ENCODE measurements at regions not wholly inside any gene's neighbourhood (a gene's known extent, or its start where the extent isn't known, plus 50 kb on each side); places are given as distances from the start of the nearest gene placed in this dataset.
A peak's percentile ranks its signal among the peaks of the same experiment; 100 is the strongest.
"Not testable (repeated sequence)": the region's sequence is repeated elsewhere in the genome, so short reads cannot be mapped to it uniquely, and the experiment has no call there.

DNA sequence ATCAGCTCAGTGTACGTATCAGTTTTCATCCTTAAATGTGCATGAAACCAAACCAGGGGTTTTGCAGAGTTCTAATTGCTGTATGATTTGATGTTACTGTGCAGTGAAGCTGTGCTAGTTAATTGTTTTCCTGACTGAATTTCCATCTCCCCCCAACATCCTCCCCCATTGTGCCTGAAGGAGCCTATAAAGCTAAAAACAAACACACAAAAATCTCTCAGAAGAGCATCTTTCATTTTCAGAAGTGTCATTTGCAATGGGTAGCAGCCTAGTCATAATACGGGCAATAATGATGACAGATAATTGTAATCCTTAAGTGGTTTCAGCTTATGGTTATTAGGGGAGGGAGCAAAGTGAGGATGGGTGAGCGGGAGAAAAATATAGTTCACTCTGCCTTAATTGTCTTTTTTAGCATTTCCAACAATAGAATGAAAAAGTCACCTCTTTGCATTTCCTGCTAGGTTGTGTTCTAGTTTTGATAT, 207.9 kb upstream of the TBL1XR1 start:
- peak; percentile 64 for DNase-seq

DNA sequence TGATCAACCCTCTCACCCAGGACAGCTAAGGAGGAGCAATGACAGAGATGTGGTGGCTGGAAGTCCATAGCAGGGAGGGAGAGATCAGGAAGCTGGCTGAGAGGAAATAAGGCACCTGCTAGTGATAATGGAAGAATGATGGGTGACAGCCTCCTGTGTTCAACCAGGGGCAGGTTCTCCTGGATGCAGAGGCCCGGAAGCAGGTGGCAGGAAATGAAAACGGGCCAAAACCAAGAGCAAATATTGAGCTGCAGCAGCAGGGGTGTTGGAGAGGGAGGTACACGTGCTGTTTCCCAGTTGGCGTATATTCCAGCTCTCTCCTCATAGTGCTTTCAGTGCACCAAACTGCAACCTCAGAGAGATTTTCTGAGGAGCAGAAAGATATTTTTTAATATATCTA, 213.4 kb upstream of the TBL1XR1 start:
- peak; percentile 96 for DNase-seq

DNA sequence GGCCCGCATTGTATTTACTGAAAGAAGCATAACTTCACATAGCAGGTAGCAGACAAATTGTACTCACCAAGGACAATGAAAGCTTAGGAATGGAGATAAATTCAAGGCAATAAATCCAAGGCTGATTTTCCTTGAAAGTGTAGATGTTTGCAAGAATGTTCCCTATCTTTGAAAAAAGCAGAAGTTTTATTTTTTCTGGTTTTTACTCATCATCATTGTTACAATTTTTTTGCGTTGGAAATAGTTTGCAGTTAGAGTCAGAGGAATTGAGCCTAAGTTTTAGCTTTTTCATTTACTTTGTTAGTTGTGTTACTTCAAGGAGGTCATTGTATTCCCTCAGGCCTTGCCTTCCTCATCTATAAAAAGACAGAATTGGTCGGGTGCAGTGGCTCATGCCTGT, 213.9 kb upstream of the TBL1XR1 start:
- no peak for DNase-seq

DNA sequence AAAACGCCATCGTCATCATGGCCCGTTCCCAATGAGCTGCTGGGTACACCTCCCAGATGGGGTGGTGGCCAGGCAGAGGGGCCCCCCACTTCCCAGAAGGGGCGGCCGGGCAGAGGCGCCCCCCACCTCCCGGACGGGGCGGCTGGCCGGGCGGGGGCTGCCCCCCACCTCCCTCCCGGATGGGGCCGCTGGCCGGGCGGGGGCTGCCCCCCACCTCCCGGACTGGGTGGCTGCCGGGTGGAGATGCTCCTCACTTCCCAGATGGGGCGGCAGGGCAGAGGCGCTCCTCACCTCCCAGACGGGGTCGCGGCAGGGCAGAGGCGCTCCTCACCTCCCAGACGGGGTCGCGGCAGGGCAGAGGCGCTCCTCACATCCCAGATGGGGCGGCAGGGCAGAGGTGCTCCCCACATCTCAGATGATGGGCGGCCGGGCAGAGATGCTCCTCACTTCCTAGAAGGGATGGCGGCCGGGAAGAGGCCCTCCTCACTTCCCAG, 215.4 kb upstream of the TBL1XR1 start:
- DNase-seq, result not testable (repeated sequence)

DNA sequence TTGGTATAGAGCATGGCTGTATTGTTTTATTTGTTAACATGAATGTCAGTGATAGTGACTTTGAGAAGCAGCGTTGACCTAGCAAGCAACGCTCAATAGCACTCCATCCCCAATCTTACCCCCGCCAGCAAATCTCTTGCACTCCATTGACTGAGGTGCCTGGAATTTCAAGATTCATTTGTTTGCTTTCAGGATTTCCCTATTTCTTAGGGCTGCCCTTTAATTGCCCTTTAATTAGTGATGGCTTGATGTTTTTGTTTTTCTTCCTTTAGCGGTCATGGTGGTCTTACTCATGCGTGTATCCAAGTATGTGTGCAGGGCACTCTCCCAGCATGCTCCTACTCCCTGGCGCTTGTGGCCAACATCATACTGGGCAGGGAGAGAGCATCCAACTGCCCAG, 216.8 kb upstream of the TBL1XR1 start:
- no peak for DNase-seq

DNA sequence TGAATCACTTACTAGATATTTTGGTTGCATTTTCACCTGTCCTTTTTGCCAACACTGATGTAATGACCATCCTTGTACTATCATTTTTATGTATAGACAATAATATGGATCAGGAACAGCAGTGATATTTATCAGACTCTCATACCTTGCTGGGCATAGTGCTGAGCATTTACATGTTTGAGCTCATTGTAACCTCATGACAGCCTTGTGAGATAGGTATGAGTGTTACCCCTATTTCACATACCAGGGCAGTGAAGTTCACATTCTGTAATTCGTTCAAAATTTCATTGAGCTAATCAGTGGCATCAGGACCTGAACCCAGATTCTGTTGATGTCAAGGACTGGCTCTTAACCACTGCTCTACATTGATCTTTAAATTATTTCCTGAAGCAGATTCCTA, 221.5 kb upstream of the TBL1XR1 start:
- DNase-seq, result no peak

DNA sequence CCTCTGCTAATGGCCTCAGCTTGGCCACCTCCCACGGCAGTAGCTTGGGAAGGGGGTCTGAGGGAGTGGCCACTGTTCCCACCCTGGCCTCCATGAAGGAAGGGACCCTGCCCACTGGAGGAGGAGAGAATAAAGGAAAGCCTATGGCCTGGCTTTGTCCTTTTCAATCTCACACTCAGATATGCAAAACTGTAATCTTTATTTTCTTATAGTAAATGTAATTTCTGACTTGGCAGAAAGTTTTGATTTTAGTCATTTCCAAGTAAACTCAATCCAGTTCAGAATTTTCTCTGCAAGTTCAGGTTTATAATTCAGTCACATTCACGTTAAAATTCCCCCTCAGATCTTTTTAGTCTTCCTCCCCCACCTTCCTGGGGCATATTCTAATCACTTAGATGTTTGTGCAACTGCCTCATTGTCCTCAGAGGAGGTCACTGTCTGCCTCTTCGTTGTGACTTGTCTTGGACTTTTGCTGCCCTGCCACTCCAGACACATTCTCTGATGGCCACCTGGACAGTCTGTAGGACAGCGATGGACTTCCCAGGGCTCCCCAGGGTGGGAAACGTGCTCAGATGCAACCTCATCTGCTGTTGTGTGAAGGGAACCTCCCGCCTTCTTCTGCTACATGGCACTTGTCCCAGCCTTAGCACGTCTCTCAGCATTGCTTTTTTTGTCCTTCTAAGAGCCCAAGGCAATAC, 222.8 kb upstream of the TBL1XR1 start:
- no peak for DNase-seq

DNA sequence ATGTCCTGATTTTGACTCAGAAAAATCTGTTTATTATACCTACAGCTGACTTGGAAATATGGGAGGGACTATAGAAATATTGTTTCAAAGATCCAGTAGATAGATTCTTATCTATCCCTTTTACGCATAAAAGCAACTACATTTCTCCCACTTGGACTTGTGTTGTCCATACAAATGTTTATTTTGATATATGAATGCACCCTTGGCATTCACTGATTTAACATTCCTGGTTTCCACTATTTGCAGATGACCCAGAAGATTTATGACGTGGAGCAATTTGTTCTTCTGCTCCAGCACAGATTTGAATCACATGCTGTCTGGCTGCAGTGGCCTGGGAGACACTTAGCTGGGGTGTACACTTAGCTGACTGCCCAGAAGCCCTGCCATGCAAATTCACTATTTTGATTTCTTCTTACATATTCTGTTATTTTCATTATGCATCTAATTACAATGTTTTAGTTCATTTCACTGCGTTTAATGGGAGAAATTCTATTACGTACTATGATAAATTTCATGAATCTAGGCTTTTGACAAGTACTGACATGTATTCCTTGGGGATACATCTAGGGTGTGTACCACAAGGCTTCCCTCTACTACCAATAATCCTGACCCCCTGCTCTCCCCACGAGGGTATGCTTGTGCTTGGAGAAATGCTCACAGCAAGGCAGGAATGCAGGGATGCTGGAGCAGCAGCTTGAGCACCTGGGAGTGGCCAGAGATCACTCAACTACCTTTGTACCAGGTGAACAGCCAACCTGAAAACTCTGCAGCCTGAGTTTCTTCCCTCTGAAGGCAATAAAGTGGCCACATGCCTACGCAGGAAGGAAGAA, 223.6 kb upstream of the TBL1XR1 start:
- no peak for DNase-seq

DNA sequence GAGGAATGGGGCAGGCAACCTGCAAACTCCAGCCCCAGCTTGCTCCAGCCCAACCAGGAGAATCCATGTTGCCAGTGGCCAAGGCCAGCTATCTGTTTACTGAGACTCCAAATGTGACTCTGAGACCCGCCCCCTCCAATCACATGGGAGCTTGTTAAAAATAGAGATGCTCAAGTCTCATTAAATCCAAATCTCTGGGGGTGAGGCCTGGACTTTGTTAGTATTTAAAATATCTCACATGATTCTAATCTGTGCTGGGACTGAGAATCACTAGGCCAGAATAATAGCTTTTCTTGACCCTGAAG, 224.2 kb upstream of the TBL1XR1 start:
- DNase-seq, result no peak

DNA sequence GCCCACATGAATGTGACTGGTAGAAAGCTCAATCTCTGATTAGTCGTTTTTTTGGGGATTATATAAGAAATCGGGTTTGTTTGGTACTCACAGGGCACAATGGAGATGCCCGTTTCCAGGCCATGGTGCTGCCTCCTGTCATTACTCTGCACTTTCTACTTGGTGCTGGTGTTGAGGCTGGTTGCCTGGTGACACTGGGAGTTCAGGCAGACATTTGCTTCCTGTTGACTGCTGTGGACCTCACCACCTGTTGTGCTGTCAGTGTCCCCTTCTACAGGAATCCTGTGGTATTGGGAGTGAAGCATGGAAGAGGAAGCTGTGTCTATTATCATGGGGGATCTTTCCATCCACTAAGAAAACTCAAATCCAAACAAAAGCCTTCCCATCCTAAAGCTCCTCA, 227.2 kb upstream of the TBL1XR1 start:
- DNase-seq, result no peak

DNA sequence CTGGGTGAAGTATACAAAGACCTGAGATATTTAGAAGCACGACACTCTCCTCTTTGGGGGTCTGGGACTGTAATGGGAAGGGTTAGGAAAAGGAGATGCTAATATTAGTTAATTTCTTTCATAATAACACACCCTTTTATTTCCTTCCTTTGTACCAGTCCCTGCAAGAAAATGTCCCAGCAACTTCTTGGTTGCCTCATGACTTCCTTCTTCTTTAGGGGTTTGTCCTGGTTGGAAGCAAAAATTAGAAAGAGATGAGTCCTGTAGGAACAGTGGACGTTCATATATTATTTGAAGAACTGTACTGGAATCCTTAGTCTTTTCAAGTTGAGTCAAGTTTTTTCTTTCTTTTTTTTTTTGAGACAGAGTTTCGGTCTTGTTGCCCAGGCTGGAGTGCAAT, 227.8 kb upstream of the TBL1XR1 start:
- DNase-seq, result no peak

DNA sequence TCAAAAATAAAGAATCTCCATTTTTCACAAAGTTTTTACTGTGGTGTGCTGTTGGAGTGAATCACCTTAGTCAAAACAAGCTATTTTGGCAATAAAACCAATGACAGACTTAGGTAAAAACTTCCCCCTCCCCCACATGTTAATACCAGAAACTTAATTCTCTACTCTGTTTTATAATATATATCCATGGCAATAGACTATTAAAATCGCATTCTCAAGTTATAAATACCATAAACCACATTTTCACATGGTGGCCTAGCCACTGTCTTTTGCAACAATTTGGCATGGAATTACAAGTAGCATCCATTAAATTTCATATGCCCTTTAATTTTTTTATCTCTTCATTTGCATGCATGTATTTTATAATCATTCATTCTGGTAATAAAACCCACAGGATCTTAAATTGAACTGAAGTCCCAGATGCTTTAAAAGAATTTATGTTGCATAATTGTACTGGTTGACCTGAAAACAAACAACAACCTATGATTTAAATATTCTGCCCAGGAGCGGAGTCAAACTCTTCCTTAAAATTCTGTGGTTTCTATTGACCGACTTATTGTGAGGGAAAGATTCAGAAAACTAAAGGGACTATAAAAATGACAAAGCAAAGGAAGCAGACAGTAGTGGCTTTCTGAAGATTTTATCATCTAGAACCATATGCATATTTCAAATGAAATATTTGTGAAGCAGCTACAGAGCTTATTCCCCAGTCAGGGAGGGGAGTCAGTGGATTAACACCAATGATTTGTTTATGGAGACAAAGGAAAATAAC, 229.0 kb upstream of the TBL1XR1 start:
- no peak for DNase-seq

DNA sequence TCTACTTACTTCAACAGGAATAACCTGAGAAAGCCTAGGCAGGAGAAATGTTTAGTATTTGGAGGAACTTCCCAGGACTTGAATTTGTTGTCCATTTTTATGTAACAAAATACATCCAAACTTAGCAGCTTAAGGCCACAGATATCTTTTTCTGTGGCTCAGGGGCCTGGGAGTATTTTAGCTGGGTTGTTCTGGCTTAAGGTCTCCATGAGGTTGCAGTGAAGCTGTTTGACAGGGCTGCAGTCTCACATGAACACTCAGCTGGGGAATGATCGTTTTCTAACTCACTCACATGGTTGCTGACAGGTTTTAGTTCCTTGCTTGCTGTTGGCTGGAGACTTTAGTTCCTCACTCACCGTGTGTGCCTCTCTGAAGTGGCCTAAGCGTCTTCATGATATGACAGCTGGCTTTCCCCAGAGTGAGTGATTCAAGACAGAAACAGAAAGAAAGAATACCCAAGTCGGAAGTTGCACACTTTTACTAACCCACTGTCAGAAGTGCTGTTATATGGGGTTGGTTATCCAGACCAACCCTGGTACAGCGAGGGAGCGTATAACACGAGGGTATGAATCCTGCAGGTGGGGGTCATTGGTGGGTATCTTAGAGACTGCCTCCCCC, 229.7 kb upstream of the TBL1XR1 start:
- no peak for DNase-seq

DNA sequence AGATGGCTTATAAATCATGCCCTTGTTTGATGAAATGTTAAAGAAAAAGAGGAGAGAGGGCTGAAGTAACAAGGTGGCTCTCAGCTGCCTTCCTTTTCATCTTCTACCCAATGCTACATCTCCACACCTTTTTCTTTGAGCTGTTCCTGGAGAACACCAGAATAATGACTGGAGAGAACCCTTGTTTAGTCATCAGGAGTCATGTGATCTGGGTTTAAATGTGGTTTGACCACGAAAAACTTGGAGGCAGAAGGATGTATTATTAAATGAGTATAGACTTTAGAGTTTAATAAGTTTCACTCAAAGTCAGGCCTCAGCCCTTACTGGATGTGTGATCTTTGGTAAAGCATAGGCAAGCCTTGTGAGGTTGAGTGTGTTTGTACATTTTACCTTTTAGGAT, 230.3 kb upstream of the TBL1XR1 start:
- no peak for DNase-seq

DNA sequence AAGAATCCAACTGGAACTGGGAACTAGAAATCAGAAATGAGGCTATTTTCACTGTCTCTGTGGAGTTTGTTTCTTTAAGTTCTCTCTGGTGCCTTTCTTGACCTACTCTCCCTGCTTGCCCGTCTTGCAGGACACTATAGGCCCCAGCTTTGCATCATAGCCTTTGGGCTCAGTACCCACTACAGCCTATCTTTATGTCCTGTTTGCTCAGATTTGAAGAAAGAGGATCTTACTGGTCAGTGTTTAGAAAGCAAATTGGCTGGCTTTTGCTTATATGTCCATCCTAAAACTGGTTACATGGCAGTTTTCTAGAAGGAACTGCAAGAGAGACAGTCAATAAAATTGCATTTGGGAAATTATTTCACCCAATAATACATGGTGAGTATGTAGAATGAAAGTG, 231.8 kb upstream of the TBL1XR1 start:
- no peak for DNase-seq

DNA sequence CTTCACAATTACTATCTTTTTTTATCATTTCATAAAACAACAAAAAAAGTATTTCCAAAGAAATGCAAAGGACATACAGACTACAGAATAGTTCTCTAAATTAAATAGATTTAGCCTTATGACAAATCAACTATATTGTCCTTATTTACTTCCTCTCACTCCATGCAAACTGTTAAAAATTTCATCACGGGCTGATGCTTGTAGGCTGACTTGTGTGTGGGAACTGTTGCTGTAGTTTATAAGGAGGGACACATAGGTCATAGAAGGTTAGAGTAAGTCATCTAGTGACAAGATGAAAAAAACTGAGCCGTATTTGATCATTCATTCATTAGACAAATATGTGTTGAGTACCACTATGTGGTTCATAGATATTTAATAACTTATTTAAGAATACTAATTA, 232.5 kb upstream of the TBL1XR1 start:
- DNase-seq, result no peak

DNA sequence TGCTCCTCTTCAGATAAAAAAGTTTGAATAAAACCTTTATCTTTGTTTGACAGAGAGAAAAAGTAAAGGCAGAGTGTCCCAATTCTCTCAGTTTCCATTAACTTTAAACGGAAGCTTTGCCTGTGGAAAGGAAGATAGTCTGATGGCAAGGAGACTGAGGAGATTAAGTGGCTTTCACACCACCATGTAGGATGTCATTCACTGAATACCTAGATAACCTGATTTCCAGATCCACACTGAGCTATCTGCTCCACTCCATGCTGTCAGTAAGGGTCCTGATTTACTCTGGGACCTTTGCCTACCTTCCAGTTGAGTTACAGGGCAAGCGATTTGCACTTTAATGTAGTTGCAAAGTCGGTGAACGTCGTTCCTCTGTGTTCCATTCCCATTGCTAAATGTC, 233.4 kb upstream of the TBL1XR1 start:
- no peak for DNase-seq

DNA sequence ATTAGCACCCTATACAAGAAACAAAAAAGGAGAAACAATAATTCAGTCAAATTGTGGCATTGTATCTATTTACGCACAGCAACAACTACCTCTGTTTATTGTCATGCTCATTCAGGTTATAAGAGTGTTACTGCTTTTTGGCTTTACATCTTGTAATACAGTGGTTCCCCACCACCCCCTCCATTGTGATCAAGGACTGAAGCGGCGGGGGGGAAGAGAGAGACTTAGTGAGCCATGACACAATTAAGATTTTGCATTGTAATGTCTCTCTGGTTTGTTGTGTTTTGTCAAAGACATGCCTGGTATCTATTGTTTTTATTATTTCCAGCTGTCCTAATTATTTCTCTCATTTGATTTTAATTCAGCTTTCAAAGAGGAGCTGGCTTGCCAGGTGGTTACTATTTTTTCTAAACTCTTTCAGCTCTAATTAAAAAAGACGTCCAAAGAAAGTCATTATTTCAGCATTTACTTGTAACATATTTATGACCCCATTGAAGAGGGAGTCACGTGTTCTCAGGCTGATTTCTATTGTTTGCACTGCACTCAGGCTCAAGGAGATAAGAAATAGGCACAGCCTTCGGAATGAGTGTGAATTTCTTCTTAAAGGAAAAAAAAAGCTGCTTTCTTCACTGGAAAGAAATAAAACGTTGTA, 234.4 kb upstream of the TBL1XR1 start:
- DNase-seq, result peak; percentile 90

DNA sequence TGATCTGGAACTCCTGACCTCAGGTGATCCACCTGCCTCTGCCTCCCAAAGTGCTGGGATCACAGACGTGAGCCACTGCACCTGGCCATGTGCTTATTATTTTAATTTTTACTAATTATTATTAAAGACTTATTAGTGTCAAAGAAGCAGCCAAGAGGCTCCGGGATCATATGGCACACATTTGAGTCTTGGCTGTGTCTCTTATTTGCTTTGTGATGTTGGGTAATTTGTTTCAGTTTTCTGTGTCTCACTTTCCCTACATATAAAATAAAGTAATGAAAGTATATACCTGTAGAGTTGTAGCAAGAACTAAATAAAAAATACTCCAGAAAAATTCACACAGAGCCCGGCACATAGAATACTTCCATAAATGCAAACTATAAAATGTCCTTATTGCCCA, 238.0 kb upstream of the TBL1XR1 start:
- no peak for DNase-seq

DNA sequence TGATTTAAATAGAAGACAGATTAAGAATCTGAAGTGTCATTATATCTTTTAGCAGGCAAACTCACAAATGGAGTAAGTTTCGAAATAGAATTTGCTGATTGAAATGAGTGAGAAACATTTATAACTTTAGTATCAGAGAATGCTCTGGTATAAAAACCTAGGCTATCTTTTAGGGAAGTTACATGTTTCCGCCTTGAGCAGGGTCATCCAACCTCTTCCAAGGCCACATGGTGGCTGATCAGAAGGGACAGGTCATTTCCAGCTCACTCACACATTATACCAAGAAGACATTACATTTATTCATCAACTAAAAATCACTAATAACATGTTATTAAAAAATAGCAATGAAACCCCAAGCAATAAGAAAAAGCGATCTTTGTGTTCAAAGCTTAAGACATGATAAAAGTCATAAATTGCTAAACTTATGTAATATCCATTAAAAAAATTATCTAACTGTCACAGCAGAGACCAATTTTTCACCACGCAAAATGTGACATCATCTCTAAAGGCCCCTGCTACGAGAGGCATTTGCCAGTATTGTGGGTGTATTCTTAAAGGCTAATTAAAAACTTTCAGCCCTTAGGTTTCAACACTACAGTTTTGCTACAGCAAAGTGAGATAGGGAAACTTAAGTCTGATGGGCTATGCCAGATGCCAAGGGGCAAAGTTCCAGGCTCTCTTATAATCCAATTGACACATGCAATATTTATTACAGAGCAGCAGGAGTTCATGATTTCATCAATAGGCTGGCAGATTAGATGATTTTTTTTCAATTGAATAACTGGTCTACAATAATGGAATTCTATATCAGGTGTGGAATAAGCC, 240.4 kb upstream of the TBL1XR1 start:
- DNase-seq, result no peak

DNA sequence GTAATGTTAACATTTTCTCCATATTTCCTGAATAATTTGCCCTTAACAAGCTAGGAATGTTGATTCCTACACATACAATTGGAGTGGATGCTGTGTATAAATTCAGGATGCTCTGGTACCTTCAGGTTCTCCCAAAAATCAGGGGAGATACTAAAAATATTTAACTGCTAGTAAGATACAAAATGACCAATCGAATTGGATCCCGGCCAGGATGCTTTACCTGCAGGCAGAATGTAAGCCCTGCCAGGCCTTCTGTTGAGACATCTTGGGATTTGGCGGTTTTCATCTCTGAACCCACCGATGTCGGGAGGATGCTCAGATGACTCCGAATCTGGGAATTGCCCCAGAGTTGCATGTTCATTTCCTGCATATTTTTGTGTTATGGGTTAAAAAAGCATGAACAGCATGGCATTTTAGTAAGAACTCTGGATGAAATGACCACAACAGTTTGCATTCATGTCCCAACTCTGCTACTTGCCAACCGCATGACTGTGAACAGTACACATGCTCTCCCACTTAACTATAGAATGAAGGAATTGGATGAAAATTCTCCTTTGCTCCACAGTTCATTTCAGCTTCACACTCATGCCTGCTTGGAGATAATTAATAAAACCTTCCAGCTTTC, 241.4 kb upstream of the TBL1XR1 start:
- DNase-seq, result no peak

All from COR-L47 (cell line).